ENCODE measurements at regions not wholly inside any gene's neighbourhood (a gene's known extent, or its start where the extent isn't known, plus 50 kb on each side); places are given as distances from the start of the nearest gene placed in this dataset.

GRCh38 chrX:5748586-5749150, 480.0 kb downstream of the NLGN4X start:
- H3K9me2 ChIP-seq (replicated peaks; ENCODE audit: control insufficient read depth, low read length): no peaks in the 10 kb centered on the region
- TF ChIP-seq CTCF (IDR thresholded peaks at IDR 0.05; ENCODE audit: low read depth, low read length, poor library complexity, severe bottlenecking): no peak
- no peak for TF ChIP-seq EZH2phosphoT487 (IDR thresholded peaks at IDR 0.05; ENCODE audit: borderline replicate concordance, low read length)
- H4K20me1 ChIP-seq (ENCODE audit: control insufficient read depth, insufficient read depth, low read depth, low read length): no peaks in the 10 kb centered on the region
- H3K4me2 ChIP-seq (ENCODE audit: low read length): no peak overlapping the region
- H3K36me3 ChIP-seq (ENCODE audit: control insufficient read depth, low read length): no peaks in the 10 kb centered on the region
- no peaks in the 10 kb centered on the region for H3K27me3 ChIP-seq (ENCODE audit: control insufficient read depth, low read length)
- no peaks in the 10 kb centered on the region for H3F3A ChIP-seq (ENCODE audit: control insufficient read depth, insufficient read depth)
- no peaks in the 10 kb centered on the region for H3K79me2 ChIP-seq (ENCODE audit: control insufficient read depth, low read length)
- no peaks in the 10 kb centered on the region for H3K4me1 ChIP-seq (ENCODE audit: control insufficient read depth, low read length)
- no peak overlapping the region for H3K4me3 ChIP-seq (ENCODE audit: low read length)
- no peak overlapping the region for H3K27ac ChIP-seq (ENCODE audit: low read depth, low read length)
- H3K9me3 ChIP-seq (ENCODE audit: control insufficient read depth, insufficient read depth, low read length): no peaks in the 10 kb centered on the region

GRCh38 chrX:5746231-5746630, 482.4 kb downstream of the NLGN4X start:
- H3K4me1 ChIP-seq (ENCODE audit: control insufficient read depth, low read length): no peaks in the 10 kb centered on the region

GRCh38 chrX:5733501-5733900, 495.2 kb downstream of the NLGN4X start:
- Histone ChIP-seq H3K4me2 (ENCODE audit: low read length) (no peak overlapping the region), H3F3A (ENCODE audit: control insufficient read depth, insufficient read depth) (no peaks in the 10 kb centered on the region), H3K27me3 (ENCODE audit: control insufficient read depth, low read length) (no peaks in the 10 kb centered on the region), H3K36me3 (ENCODE audit: control insufficient read depth, low read length) (no peaks in the 10 kb centered on the region), H3K4me3 (ENCODE audit: low read length) (no peak overlapping the region), H3K9me3 (ENCODE audit: control insufficient read depth, insufficient read depth, low read length) (no peaks in the 10 kb centered on the region), H3K79me2 (ENCODE audit: control insufficient read depth, low read length) (no peaks in the 10 kb centered on the region), H3K9me2 (replicated peaks; ENCODE audit: control insufficient read depth, low read length) (no peaks in the 10 kb centered on the region), H3K4me1 (ENCODE audit: control insufficient read depth, low read length) (no peaks in the 10 kb centered on the region), H4K20me1 (ENCODE audit: control insufficient read depth, insufficient read depth, low read depth, low read length) (no peaks in the 10 kb centered on the region), H3K27ac (ENCODE audit: low read depth, low read length) (no peak overlapping the region)
- TF ChIP-seq EZH2phosphoT487 (IDR thresholded peaks at IDR 0.05; ENCODE audit: borderline replicate concordance, low read length) (no peak), CTCF (IDR thresholded peaks at IDR 0.05; ENCODE audit: low read depth, low read length, poor library complexity, severe bottlenecking) (no peak)

More at GRCh38 chrX:5746231-5746630, 482.4 kb downstream of the NLGN4X start:
- Histone ChIP-seq H3K4me3 (ENCODE audit: low read length) (no peak overlapping the region), H3K79me2 (ENCODE audit: control insufficient read depth, low read length) (no peaks in the 10 kb centered on the region), H3K27me3 (ENCODE audit: control insufficient read depth, low read length) (no peaks in the 10 kb centered on the region), H3K9me3 (ENCODE audit: control insufficient read depth, insufficient read depth, low read length) (no peaks in the 10 kb centered on the region), H3K9me2 (replicated peaks; ENCODE audit: control insufficient read depth, low read length) (no peaks in the 10 kb centered on the region), H4K20me1 (ENCODE audit: control insufficient read depth, insufficient read depth, low read depth, low read length) (no peaks in the 10 kb centered on the region), H3K4me2 (ENCODE audit: low read length) (no peak overlapping the region), H3K36me3 (ENCODE audit: control insufficient read depth, low read length) (no peaks in the 10 kb centered on the region), H3K27ac (ENCODE audit: low read depth, low read length) (no peak overlapping the region), H3F3A (ENCODE audit: control insufficient read depth, insufficient read depth) (no peaks in the 10 kb centered on the region)
- TF ChIP-seq CTCF (IDR thresholded peaks at IDR 0.05; ENCODE audit: low read depth, low read length, poor library complexity, severe bottlenecking) (no peak), EZH2phosphoT487 (IDR thresholded peaks at IDR 0.05; ENCODE audit: borderline replicate concordance, low read length) (no peak)

Data from DOHH2 (cell line).